NCI-H1417 treated with DMSO at 0.1 percent for 48 hours (cell line): ENCODE measurements at regions not wholly inside any gene's neighbourhood (a gene's known extent, or its start where the extent isn't known, plus 50 kb on each side); places are given as distances from the start of the nearest gene placed in this dataset.

ENCODE experiments used
- DNase-seq: peaks from one replicate; lab custom pipeline; 2025; lab: John Stamatoyannopoulos, UW

DNA sequence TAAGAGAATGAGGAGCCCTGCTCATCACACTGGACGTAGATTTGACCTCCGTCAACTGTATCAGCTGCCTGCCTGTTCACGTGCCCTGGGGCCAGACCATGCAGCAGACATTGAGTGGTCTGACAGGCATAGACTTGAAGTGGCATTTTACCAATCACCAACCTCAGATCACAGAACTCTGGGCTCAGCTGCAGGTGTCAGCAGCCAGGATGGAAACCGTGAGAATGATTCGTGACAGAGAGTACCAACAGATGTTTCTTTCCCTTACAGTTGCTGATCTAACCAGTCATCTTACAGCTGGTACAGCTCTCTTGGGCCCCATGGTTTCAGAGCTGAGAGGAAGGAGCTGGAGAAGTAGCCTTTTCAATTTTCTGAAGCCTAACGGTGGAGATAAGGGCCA is 148.9 kb downstream of the EN1 start:
- DNase-seq, result no peak

DNA sequence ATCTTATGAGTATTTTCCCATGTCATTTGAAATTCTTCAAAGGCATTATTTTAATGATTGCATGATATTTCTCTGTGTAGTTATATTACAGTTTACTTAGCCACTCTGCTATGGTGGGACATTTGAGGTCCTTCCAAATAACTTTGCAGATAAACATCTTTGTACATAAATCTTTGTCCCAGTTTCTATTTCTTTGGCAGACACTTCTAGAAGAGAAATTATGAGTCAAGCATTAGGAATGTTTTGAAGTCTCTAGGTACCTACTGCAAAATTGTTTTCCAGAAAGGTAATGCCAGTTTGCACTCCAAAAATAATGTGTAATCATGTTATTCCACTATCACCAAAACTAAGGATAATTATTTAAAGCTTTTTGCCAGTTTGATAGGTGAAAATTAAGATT is 149.7 kb downstream of the EN1 start:
- DNase-seq, result no peak

DNA sequence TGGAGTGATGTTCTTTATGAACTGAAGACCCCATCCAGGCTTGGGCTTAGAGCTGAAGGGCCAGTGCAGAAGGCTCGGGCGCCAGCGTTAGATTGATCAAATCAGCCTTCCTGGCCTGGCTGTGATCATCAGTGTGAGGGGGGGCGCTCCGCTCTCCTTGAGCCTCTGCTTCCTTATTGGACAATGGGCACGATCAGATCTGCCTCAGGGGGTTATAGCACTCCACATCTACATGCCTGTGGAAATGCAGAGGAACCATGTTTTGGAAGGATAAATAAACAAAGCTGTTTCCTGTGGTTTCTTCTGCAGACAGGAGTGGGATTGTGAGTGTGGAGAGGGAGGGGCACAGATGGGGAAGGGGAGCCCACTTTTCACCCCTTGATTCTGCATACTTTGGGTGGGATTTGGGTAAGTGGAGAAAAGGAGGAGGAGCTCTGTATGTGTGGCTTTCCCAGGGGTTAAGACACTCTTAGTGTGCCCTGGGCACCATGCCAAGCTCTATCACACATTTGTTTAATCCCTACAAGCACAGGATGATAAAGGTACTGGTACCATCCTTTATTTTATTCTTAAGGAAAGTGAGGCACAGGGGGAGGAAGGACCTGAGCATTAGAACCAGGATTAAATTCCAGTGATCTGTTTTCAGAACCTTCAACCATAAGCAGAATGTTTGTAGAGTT is 150.5 kb downstream of the EN1 start:
- no peak for DNase-seq

DNA sequence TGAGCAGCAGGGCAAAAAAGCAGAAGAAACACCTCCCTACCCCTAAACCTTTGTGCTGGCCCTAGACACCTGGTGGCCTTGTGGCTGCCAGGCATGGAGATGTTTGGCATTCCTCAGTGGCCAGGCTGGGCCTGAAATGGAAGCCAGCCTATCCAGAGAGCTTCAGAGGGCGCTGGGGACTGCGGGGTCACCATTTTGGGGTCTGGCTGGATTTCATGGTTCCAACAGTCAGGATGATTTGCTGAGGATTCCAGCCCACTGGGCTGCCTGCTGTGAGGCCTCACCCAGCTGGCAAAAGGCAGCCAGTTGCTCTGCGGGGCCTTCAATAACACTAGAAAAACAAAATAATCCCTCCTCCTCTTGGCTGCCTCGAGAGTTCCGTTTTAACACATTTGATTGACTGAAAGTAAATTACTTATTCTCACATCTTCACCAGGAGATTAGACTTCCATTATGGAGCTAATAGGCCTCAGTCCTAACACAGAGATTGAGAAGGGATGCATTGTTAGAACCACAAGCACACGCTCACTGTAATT is 154.1 kb downstream of the EN1 start:
- no peak for DNase-seq

DNA sequence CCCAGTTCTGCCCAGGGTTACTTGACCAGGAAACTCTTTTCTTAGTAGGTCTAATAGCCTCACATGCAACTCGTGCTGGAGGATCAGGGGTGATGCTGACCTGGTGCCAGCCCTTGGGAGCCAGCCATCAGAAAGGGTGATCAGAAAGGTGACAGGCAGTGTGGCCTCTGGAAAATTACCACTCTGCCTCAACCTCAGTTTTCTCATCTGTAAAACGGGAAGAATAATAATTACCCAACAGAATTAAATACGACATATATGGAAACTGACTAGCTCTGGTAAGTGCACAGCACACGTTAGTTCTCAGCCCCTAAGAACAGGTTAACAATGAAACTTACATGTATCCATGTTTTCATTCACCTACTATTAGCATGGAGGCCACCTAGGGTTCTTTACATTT is 157.6 kb downstream of the EN1 start:
- no peak for DNase-seq

DNA sequence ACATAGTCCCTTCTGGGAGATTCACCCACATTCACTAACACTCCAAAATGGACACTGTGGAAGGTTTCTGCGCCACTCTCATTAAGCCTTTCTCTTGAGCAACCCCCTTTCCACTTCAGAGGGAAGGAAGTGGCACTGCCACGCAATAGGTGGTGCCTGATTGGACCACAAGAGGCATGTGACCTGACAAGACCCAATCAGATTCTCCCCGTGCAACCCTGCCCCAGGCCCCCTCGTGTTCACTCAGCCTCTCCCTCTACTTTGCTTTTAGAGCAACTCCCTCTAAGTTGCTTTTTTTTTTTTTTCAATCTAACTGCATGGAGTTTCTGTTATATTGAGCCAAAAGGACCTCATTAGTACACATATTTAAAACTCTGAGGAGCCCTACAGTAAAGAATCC is 158.0 kb downstream of the EN1 start:
- DNase-seq, result no peak

DNA sequence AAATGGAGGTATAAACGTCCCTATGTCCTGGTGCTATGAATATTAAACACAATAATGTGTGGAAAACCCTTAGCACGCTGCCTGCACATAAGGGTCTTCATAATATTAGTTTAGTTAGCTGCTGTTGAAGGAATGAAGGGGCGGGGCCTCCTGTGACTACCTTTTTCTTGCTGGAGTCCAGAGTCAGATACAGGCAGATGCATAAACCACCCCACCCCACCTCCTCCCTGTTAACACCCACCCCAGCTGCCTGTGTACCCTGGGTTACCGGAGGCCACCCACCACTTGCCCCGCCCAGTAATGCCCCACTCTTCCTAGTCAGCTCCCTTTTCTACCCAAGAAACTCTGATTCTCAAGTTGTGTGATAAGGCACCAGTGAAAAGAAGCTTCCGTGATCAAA is 158.4 kb downstream of the EN1 start:
- no peak for DNase-seq

DNA sequence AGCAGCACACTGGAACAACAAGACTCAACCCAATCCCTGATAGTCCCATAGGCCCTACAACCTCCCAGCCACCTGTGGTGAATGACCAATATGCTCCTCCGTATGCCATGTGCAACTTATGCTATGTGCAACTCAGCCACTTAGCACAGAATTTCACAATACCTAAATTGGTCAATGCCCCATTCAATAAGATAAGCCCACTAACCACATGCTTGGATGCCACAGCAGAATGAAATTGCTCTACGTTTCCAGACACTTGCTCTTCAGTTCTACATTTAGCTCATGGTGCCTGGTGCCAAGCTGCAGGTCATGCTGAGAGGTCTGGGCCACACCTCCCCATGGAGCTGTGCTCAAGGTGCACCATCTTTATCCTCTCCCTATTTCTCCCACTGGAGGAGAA is 159.8 kb downstream of the EN1 start:
- no peak for DNase-seq

DNA sequence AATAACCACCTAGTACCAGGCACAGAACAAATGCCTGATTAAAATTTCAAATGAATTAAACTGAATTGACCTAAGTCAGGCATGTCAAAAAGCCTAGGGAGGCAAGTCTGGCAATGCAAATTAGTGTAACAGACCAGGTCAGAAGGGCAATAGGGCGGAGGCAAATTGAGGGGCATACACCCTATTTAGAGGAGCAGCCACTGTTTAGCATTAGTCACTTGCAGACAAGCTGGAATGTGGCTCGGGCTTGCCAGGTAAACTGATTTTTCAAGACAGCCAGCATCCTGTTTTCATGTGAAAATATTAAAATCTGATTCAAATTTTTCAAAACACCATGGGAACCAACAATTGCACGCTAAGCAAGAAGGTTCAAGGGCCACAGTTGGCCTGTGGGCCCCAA is 160.3 kb downstream of the EN1 start:
- no peak for DNase-seq

DNA sequence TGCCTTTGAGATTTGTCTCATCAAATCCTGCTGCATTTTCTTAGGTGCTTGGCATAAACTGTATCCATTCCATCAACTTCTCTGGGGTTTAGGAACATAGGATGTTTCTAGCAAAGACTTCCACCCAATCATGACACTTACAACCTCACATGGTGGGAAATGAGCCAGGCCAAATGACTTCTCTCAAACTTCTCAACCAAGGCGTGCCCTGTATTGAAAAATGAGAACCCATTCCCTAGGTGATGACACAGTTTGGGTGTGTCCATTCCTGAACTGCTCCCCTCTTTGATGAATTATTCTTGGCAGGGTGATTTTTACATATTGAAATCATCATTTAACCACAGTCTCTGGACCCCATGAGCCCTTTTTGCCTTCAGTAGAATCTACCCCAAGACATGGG is 161.1 kb downstream of the EN1 start:
- no peak for DNase-seq

DNA sequence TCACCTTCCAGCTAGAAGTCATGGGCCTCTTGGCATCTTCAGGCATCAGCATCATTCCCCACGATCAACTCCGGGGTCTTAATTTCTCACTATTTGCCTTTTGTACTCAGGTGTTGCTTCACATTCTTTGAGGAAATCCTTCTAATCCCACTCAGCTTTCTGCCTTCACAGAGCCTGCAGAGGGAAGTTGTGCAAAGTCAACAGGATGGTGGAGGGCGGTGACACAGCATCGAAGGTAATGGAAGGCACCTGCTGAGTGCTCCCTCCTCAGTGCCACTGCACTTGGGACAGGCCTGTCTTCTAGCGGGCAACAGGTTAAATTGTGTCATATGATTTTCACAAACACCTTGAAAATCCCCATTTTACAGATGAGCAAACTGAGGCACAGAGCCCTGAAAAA is 164.0 kb downstream of the EN1 start:
- no peak for DNase-seq

DNA sequence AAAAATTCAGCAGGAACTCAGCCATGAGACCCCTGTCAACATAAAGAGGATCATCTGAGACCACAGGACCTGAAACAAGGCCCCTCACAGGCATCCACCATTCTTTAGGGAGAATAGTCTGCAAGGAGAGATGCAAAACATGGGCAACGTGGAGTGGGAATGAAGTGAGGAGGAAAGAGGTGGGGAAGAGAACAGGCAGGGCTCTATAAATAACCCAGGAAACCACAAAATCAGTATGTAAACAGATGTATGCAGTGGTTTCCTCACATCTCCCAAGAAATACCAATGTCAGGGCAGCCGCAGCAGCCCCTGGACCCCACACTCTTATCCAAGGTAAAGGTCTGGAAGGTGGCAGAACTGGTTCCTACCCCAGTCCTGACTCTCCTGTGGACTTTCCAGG is 168.5 kb downstream of the EN1 start:
- no peak for DNase-seq

DNA sequence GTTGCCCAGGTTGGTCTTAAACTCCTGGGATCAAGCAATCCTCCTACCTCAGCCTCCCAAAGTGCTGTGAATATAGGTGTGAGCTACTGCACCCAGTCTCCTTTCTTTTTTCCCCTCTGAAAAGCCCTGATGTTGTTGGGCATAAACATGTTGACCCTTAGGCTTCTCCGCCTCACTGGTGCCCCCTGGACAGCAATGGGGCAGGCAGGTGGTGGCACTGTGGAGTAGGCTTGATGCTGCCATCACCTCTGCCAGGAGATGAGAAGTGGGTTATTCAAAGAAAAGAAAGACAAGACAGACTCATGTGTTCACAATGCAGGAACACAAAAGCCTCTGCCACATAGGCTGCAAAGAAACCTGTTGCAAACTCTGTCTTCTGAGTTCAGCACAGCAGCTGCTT is 169.9 kb downstream of the EN1 start:
- DNase-seq, result no peak

DNA sequence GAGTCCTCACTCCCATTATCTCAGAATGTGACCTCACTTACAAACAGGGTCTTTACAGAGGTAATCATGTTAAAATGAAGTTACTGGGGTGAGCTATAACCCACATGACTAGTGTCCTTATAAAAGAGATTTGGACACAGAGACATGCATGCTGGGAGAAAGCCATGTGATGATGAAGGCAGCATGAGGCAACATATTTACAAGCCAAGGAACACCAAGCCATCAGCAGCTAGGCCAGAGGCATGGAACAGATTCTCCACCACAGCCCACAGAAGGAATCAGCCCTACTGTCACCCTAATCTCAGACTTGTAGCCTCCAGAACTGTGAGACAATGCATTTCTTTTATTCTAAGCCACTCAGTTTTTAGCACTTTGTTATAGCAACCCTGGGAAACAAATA is 171.9 kb downstream of the EN1 start:
- no peak for DNase-seq

DNA sequence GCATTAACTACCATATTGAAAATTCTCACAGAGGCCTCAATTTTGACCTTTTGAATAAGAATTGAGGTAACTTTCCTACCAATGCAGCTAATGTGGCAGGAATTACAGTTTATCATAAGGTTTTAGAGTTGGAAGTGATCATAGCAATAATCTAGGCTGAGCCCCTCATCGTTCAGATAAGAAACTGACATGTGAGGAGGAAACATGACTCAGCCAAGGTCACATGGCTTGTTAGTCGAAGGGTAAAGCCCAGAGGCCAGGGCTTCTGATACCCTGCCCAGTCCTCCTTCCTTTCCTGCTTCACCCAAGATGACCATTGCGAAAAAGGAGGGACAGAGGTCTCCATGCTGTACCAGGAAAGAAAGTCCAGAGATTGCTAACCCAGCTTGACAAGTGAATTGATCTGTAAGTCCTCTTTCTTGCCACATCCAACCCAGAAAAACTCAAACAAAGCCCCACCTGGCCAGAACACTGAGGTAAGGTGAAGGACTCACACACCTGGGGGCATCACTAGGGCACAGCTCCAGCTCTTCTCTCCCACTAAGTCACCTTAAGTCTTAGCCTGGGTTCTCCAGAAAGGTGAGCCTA is 174.8 kb downstream of the EN1 start:
- DNase-seq, result no peak

DNA sequence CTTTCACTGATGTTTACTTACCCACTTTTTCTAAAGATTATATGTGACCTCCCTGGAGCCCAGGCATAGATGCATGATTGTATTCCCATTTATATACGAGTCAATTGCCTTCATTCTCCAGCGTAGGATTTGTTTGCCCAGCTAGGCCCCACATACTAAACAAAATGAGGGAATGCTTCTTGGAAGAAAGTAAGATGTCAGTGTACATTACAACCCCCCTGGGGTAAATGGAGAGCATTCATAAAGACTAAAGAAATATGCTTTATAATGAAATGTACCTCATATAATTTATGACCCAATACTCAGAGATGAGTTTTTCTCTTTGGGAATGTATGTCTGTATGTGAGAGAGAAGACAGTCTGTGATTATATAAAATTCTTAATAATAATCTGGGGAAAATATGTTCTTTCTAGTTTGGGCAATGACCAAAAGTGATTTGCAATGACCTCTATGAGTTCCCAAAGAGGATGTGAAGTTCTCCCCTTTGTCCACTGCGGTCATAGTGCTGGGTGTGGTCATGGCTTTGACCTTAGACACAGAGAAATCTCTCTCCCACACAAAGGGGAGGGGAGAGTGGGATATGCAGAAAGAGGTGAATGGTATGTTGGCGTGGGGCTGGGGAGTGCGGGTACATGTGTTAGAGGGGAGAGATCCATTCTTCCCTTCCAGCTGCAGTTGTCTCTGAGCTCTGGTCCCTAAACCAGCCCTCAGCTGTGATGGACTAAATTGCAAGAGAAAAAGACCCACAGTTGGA is 175.6 kb downstream of the EN1 start:
- no peak for DNase-seq

DNA sequence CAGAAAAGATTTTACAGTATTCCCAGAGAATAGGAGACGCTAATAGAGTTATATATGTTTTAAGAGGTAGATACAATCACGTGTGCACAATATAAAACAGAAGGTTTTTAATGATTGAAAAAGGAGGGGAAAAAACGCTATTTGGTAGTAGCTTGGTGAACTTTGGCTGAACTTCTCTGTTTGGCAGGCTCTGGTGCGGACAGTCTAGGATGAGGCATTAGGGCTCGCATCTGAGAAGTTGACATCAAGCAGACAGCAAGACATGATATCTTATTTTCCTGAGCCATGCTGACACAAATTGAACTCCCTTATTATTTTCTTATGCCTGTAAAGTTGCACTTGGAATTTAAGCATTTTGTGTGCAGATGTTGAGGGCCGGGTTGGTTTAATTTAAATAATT is 176.6 kb downstream of the EN1 start:
- DNase-seq, result no peak

DNA sequence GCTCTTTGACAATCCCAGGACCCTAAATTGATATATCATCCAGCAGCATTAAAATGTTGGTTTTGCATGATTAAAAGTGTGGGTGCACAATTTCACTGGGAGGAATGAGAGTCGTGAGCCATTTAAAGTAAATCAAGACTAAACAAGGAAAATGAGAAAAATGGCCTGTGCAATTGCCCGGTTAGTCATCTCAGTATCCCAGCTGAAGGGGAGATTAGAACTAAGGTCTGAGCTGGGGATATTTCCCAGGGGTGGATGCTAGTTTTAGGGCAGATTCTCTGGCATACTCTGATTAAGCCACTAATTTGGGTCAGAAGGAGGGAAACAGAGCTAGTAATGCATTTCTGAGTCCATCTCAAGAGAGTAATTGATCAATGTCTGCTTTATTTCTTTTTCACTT is 177.2 kb downstream of the EN1 start:
- DNase-seq, result no peak

DNA sequence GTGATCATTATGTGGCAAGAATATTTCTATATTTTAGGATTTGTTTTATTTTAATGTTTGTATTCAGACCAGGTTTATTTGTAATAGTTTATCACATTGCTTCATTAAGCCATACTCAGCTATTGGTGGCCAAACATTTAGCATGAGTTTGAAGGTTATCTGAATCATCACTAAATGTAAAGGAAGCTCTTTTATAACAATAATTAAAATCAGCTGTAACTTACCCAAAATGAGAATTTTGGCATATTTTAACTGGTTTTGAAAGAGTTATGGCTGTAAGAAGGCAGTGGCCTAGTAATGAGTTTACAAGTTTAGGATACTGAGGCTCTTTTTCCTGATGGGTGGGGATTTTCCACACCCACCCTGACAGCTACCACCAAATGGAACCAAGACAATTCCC is 177.8 kb downstream of the EN1 start:
- DNase-seq, result no peak

DNA sequence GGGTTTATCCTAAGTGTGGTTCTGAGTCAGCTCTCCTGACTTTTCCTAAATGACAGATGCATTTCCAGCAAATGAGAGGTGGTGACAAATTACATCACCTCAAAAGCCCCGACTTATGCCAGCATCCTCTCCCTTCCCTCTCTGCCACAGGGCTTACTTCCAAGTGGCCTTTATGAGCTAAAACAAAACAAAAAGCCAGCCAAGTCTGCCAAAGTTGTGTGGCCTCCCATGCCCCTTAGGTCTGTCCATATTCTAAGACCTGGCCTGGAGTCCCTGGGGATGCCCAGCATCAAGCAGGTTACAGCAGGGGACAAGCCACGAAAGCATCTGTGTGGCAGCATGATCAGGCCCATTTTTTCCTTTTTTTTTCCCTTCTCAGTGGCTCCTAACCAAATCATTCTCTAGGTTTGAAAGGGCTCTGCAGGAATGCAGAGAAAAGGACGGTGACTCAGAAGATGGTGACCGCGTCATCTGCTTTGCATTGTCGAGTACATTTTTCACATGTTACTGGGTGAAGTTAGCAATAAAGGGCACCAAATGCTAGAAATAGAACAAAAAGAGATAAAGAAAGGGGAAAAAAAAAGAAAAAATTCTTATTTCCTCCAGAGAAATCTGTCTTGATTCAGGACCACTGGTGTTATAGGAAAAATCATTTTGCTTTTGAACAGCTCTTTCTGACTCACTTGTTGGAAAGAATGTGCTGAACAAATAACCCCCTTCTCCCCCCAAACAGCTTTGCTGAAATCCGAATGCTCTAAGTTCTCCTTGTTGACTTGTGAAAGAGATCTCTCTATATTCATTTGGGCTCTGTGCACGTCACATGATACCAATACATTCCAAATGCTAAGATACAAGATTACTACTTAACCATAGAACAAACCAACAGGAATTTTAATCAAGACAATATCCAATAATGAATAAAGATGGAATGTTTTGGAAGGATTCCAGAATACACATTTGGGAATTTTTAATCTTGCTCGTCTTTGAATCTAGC is 178.7 kb downstream of the EN1 start:
- no peak for DNase-seq

DNA sequence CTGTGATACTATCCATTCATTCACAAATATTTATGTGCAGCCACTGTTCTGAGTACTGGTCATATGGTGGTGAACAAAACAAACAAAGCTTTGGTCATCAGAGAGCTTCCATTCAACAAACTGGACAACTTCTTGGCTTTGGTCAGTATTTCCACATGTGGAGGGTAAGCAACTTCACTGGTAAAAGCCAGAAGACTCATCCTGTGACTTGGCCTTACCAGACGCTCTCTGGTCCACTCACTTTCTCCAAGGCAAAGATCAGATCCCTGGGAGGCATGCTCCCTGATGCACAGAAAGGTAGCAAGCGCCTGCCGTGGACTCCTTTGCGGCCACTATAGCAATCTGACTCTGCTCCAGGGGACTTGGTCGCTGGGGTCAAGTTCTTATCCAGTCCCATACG is 179.5 kb downstream of the EN1 start:
- DNase-seq, result no peak

DNA sequence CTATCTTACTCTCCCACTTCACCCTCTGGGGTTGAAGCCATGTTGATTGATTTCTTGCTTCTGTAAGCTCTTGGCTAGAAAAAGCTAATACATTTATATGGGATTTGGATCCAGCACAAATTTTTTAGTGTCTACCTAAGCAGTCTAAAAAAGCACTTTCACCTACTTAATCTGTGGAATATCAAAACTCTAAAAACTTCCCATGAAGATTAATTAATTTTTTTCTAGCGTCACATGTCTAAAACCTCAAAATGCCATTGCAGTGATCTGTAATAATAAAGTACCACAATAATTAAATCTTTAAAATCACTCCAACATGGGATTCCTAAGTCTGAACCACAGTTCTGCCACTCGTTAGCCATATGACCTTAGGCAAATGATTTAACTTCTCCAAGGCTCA is 180.1 kb downstream of the EN1 start:
- no peak for DNase-seq
